ENCODE measurements at regions not wholly inside any gene's neighbourhood (a gene's known extent, or its start where the extent isn't known, plus 50 kb on each side); places are given as distances from the start of the nearest gene placed in this dataset.
"Not testable (repeated sequence)": the region's sequence is repeated elsewhere in the genome, so short reads cannot be mapped to it uniquely, and the experiment has no call there.

DNA sequence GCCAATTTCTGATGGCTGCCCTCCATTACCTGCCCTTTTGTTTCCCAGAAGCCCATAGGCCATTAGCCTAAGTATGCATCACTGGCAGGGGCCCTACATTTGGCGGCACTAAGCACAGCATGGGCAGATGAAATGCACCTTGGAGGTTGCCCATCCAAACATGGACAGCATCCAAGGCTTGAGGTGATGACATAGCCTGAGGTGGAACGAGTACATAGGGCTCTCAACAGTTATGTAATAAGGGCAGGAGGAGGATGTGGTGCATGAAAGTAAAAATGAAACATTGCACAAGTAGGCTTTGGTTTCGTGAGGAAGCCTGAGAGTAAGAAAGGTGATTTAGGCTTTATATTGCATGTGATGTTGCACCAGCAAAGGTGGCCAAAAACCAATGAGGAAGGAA, 148.1 kb downstream of the FAM76B start:
- DNase-seq: peak; percentile 93

- no peak for DNase-seq
Observed at GRCh38 chr11:95638501-95638900, 151.1 kb downstream of the FAM76B start.

- no peak for DNase-seq
Observed at GRCh38 chr11:95625164-95625900, 164.2 kb downstream of the FAM76B start.

DNA sequence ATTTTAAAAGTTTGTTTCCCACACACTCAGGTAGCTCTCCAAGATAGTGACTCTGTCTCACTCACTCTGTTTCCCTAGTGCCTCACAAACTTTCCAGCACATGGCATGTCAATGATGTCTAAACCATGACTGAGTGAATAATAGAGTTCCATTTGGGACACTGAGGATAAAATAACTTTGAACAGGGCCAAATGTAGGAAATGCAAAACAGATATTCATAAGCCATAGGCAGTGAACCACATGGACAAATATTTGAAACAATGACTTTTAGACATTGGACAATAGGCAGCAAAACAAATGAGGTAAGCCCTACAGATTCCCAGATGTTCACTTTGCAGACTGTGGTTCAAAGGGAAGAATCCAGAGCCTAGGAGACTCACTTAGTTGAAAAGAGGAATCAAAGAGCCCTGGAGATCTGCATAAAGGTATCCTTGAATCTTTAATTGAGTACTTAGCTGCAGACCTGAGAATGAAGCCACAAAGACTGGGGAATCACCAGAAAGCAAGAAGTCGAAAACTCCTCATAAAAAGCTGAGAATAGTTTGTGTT, 173.3 kb downstream of the FAM76B start:
- DNase-seq: no peak

DNA sequence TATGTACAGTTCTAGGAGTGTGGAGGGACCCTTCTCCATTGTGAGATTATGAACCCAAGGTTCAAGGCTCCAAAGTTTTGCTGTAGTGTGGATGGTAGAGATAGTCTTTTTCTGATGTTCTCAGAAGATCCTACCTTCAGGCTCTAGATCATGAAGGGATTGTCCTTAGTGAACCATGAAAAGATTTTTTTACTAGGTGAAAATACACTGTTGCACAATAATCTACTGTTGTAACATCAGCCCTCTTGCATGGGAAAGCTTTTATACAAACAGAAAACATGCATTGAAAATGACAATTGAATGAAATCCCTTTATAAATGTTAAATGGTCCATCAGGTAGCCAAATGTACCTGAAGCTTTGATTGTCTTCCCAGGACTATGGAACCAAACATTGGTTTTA, 177.8 kb downstream of the FAM76B start:
- no peak for DNase-seq

DNA sequence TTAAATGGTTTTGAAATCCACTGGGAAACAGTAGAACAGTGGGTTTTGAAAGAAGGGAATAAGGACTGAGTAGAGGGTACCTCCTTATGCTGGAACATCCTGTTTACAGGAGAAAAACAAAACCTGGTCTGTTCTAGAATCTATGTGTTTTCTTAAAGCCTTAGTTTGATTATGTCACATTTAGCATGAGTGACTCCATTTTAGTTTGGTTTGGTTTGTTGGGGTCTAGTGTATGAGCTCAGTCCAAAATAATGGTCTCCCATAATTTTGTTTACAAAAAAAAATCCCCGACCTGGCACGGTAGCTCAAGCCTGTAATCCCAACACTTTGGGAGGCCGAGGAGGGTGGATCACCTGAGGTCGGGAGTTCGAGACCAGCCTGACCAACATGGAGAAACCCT, 179.4 kb downstream of the FAM76B start:
- not testable (repeated sequence) for DNase-seq

GRCh38 chr11:95608093-95608492, 181.5 kb downstream of the FAM76B start:
- no peak for DNase-seq

- no peak for DNase-seq
Observed at GRCh38 chr11:95606824-95607223, 182.8 kb downstream of the FAM76B start.

GRCh38 chr11:95605271-95605940, 184.2 kb downstream of the FAM76B start:
- DNase-seq: no peak

DNA sequence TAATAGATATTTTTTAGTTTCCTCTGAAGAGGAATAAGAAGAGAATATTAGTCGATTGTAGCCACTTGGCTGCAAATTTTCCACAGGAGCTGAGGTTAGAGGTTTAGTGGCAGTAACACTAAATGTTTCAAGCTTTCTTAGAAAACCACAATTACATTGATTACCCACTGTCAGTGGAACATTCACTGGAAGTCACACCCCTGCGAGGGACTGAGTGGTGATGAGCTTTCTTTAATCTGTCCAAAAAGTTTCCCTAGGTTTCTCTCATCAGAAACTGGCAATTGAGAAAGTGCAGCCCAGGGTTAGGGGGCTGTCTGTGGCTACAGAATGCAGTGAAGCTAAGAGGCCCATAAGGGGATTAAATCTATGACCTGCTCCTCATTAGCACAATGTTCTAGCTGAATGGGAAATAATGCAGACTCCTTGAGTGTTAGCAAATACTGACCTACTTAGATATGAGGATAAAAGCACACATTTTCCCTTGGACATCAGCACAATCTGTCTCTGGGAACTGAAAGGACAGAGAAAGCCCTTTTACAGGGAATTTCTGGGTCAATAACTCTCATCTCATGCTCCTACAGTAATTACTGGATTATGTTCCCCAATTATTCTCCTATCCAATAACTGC, 189.5 kb downstream of the FAM76B start:
- no peak for DNase-seq

GRCh38 chr11:95595973-95596489, 193.6 kb downstream of the FAM76B start:
- DNase-seq: no peak

- DNase-seq: no peak
Observed at GRCh38 chr11:95595541-95595940, 194.0 kb downstream of the FAM76B start.

- peak; percentile 23 for DNase-seq
Observed at GRCh38 chr11:95593111-95593510, 196.5 kb downstream of the FAM76B start.

GRCh38 chr11:95592471-95592870, 197.1 kb downstream of the FAM76B start:
- DNase-seq: peak; percentile 66

DNA sequence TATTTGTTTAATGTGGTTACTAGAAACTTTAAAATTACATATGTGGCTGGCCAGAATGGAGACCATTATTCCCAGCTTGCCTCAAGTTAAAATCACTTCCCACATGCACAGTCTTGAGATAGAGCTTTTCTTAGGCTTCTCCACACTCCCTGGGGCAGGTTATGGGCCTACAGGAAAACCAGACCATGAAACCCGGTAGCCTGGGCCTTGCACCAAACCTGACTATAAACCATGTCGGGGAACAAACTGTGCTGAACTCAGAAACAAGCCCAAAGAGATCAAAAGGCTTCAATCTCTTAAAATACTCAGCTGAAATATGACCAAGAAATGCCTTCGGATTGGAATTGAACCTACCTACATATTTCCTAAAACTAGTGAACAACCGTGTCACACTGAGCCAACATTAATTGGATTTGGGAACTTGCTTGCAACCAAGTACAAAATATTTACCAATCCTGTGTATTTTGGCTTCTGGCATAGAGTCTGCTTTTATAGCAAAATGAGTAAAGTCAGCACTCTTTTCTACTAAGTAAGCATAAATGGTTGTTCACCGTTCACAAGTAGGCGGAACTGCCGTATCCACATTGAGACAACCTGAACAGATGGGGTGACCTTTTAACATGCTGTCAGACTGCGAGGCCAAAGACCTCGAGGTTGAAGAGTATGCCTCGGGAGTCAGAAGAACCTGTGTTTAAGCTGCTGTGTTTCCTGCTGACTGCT, 199.5 kb downstream of the FAM76B start:
- DNase-seq: no peak

GRCh38 chr11:95588821-95589220, 200.8 kb downstream of the FAM76B start:
- no peak for DNase-seq

DNA sequence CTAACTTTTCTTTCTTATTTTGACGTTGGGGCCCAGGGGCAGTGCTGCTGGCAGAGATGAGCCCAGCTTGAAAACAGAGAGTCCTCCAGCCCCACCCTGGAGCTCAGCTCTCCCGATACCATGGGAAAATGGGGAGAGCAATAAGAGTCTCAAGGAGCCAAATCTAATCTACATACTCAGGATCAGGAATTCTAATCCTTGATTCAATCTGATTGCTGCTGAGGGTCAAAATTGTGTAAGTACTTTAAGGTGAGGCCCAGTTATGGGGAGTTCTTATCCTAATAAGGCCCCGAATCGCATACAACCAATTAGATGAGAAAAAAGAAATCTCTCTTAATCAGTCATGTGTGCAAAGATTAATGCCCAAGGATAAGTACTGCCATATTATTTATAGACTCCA, 202.9 kb downstream of the FAM76B start:
- no peak for DNase-seq

DNA sequence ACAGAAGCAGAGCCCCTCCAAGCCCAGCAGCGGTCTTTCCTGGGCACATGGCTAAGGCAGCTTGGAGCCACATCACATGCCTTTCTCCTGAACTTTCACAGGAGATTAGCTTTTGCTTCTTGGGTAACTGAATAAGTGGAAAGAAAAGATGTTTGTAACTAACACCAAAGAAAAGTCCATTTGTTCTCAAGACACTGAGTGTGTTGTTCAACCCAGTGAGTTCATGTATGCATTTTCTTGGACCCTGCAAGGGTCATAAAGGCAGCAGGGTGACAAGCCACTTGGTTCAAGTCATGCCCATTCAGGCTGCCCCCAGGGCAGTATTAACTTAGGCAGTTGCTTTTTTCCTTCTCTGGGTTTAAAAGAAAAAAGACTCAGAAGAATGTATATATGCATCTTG, 203.4 kb downstream of the FAM76B start:
- DNase-seq: no peak

- DNase-seq: no peak
Observed at GRCh38 chr11:95585752-95586077, 203.9 kb downstream of the FAM76B start.

DNA sequence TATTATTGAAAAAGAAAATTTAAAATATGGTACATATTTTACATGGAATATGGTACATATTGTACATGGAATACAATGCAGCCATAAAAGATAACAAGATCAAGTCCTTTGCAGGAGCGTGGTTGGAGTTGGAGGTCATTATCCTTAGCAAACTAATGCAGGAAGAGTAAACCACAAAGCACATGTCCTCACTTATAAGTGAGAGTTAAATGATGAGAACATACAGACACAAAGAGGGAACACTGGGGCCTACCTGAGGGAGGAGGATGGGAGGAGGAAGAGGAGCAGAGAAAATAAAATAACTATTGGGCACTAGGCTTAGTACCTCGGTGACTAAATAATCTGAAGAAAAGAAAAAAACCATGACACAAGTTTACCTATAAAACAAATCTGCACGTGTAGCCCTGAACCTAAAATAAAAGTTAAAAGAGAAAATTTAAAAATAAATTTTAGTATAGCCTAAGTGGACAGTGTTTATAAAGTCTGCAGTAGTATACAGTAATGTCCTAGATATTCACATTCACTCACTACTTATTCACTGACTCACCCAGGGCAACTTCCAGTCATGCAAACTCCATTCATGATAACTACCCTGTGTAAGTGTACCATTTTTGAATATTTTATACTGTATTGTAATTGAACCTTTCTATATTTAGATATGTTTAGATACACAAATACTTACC, 204.4 kb downstream of the FAM76B start:
- DNase-seq: no peak

- no peak for DNase-seq
Observed at GRCh38 chr11:95584589-95584988, 205.0 kb downstream of the FAM76B start.

DNA sequence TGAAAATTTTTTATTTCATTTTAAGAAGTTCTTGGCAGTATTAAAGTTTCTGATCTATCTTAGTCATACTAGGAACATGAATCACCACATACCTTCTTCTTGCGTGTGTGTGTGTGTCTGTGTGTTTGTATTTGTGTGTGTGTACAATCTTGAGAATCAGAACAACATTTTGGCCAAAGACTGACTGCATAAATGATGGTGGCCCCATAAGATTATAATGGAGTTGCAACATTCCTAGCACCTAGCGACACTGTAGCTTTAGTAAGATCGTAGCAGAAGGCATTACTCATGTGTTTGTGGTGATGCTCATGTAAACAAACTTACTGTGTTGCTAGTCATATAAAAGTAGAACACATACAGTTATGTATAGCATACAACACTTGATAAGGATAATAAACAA, 205.4 kb downstream of the FAM76B start:
- no peak for DNase-seq
